GM21423 (cell line): ENCODE measurements at regions not wholly inside any gene's neighbourhood (a gene's known extent, or its start where the extent isn't known, plus 50 kb on each side); places are given as distances from the start of the nearest gene placed in this dataset.

Experiments used
- ATAC-seq: cut with Tn5 transposase; IDR thresholded peaks from one replicate; pipeline ENCODE4 v1.9.1; 2021; ENCODE audit warnings: mild to moderate bottlenecking, moderate library complexity; ENCODE audit not compliant: unreplicated experiment

DNA sequence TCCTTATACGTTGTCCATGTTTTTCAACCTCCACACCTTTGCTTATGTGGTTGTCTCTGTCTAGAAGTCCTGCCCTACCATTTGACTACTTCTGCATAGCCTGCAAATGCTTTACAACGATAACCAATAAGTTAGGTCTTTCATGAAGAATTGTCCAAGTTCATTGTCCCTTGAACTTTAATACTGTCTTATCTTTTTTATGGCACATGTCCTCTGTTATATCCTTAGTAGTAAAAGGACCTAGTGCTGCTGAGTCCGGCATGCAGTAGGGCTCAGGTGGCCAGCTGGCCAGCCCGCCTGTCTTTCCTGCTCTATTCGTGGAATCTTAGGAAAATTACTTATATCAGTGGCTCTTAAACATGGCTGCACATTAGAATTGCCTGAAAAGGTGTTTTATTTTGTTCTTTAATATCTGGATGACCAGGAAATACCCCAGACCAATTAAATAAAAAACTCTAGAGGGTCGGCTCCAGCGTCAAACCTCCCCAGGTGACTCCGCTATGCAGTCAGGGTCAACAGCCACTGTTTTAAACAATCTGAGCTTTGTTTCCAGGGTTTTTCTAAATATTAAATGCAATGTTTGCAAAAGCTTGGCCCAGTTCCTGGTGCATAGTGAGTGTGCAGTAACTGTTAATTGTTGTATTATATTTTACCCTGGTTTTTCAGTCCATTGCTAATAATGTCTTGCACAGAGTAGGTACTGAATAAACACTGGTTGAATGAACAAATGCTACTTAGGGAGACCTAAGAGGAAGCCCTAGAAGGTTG is 64.6 kb upstream of the SESN3 start:
- no peak for ATAC-seq

DNA sequence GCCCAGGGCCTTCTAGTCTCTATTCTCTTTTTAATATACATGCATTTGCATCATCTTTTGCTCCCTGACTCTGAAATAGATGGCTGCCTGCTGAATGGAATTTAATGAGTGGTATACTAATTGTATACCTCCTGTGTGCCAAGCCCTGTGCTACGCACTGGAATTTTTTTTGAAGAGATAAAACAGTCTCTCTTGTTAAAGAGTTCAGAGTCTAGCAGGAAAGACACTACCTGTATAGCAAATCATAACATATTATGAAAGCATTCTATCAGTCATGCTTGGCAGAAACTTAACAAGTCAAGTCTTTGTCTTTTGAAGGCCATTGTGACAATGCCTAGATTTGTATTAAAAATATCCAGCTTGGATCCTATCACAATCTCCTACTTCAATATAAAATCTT is 63.7 kb upstream of the SESN3 start:
- no peak for ATAC-seq

DNA sequence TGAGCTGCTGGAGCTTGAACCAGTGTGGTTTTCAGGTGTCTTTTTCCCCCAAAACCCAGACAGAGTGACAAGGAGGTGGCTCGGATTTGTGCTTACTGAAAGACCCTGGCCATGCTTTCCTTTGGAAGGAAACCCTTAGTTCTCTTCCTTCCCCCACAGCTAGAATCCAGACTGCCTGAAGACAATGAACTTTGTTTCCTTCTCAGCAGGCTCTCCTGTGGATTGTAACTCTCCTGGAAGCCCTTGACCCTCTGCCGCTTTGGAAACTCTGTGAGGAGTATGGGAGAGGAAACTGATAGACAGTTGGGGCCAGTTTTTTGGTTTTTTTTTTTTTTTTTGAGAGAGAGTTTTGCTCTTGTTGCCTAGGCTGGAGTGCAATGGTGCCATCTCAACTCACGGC is 62.1 kb upstream of the SESN3 start:
- ATAC-seq = no peak

DNA sequence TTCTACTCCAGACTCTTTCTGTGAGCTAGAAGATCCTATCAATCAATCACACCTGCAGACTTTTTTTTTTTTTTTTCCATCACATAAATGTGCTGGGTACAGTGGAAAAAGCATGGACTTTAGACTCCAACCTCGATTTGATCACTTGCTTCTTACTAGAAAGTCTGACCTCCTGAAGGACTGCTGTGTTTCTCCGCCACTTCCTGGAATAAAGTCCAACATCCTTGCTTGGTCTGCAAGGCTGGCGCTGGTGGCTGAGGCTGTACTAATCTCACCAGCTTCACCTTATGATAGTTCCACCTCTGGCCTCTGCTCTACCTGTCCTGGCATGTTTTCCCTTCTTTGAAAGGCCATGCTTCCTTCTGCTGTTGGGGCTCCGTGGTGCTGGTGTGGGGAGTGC is 60.9 kb upstream of the SESN3 start:
- no peak for ATAC-seq

DNA sequence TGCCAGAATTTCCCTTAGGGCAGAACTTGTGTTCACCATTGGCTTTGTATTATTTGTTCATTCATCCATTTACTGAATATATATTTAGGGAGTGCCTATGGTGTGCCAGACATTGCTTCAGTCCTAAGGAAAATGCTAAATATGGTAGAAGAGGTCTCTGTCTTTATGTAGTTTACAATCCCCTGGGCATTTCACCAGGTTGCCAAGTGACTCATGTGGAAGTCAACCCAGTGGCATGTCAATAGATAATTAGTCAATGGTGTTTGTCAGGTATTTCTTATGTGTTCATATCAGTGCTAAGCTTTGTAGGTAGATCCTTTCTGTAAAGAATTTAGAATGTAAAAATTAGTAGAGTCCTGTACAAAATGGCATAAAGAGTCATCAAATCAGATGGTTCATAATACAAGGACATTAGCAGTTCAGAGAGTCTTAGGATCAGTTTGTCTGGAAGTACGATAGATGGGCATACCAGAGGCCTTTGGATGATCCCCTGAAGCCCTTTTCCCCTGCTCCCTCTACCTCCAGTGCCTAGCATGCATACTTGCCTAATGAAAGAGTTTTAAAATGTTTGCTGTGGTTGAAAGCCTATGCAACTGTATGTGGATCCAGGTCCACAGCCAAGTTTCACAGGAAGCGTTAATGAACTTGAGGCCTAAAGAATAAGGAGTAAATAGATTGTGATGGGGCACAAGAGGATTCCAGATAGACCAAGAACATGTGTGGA is 58.5 kb upstream of the SESN3 start:
- ATAC-seq = no peak

DNA sequence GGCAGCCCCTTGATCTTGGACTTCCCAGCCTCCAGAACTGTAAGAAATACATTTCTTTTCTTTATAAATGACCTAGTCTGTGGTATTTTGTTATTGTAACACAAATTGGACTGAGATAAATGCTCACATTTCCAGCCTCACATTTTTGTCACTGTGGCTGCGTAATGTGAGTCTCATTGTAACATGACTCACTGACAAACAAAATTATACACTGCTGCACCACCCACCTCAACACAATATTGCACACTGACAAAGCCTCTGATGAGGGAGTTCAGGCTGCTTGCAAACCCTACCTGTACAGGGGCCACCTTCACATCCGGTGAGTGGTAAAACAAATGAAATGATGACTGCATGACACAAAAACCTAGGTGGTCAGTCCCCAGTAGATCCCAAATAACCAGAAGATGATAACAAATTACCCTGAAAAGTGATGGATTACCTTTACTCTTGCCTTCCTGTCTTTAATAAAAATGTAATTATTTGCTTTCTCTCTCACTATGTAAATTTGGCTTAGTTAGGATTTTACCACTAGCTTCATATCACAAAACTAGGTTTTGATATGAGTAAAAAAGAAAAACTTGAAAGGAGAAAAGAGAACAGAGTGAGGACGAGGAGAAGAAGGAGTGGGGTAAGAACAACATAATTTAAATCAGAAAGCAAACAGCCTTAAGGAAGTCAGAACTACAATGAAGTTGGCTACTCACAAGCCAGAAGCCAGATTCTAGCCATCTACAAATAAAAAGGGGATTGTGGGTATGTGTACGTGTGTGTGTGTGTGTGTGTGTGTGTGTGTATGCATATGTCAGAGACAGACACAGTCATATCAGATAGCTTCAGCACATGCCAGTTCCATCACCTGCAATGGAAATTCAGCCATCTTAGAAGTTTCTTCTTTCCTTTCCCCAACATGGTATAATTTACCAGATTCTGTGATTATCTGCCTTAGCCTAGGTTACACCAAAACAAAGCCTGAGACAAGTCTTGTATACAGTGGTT is 53.4 kb upstream of the SESN3 start:
- ATAC-seq = no peak

DNA sequence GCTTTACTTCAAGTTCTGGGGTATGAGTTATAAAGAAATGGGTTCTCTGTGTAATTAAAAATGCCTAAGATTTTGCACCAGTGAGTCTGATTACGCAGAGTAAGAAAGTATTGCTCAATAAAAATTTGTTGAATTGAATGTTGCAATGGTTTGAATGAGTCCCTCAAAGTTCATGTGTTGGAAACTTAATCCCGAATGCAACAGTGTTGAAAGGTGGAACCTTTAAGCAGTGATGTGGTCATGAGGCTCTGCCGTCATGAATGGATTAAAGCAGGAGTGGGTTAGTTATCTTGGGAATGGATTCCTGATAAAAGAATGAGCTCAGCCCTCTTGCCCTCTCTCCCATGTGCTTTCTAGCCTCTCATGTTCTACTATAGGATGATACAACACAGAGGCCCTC is 52.6 kb upstream of the SESN3 start:
- no peak for ATAC-seq

DNA sequence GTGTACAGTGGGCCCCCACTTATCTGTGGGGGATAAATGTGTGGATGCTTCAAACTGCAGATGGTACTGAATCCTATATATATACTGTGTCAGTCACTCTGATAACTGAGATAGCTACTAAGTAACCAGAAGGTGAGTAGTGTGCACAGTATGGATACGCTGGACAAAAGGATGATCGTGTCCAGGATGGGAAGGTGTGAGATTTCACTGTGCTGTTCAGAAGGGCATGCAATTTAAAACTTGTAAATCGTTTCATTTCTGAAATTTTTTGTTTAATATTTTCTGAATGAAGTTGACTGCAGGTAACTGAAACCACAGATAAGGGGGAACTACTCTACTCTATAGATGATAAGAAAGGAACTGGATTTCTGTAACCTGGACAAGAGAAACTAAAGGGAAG is 52.1 kb upstream of the SESN3 start:
- no peak for ATAC-seq

DNA sequence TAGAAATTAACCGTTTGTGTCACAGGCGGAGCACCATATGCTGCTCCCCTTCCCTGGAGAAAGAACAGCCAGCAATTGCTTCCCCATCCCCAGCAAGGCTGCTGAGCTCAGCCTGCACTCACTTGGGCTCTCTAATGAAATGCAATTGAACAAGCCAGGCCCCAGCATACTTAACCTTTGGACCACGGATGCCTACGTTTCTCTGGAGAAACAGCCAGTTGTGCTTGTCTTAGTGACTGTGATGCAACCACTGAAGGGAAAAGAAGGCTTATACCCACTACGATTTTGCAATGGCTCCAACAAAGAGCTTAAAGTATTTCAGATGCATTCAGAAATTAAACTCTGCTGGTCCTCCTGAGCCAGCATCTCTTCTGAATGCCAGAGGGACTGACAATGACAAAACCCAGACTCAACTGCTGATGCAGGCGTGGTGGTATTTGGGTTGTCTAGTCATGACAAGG is 51.3 kb upstream of the SESN3 start:
- ATAC-seq = no peak
